ENCODE measurements at regions not wholly inside any gene's neighbourhood (a gene's known extent, or its start where the extent isn't known, plus 50 kb on each side); places are given as distances from the start of the nearest gene placed in this dataset.

GRCh38 chr12:92045852-92046251 is 99.8 kb downstream of the BTG1 start:
- no peak overlapping the region for H3K27ac ChIP-seq (ENCODE audit: low read depth, low read length, poor library complexity, severe bottlenecking)

GRCh38 chr12:92044435-92044834 is 101.2 kb downstream of the BTG1 start:
- Histone ChIP-seq H3K9me3 (ENCODE audit: low read length) (no peaks in the 10 kb centered on the region), H3K79me2 (ENCODE audit: insufficient read depth, low read depth, low read length) (no peaks in the 10 kb centered on the region), H4K20me1 (ENCODE audit: insufficient read depth, low read length) (no peaks in the 10 kb centered on the region), H2AFZ (ENCODE audit: low read length) (0 out of 2 replicates have a peak overlapping the region, but pooled peaks have one; percentile 15), H3K4me3 (ENCODE audit: low read depth, low read length, poor library complexity, severe bottlenecking) (no peak overlapping the region), H3K27ac (ENCODE audit: low read depth, low read length, poor library complexity, severe bottlenecking) (no peak overlapping the region), H3K9me2 (ENCODE audit: insufficient read depth, low read length) (no peaks in the 10 kb centered on the region), H3K4me2 (ENCODE audit: low read length) (no peak overlapping the region), H3K4me1 (ENCODE audit: insufficient read depth, low read length, poor library complexity, severe bottlenecking) (peaks cover 19% of the 10 kb centered on the region), H3K36me3 (ENCODE audit: insufficient read depth, low read length) (no peaks in the 10 kb centered on the region)
- TF ChIP-seq EZH2phosphoT487 (IDR thresholded peaks at IDR 0.05; ENCODE audit: borderline replicate concordance, low read depth, low read length): no peak
- no peak for TF ChIP-seq CTCF (conservative IDR thresholded peaks at IDR 0.05; ENCODE audit: low read length)
- ChIA-PET POLR2A (interaction anchor here (1.3 kb wide), 1 partner anchor 10 kb away, joined by 3 read pairs; no protein-coding TSS in a partner anchor), CTCF (ENCODE audit: unreplicated experiment) (no interaction called here)
- intact Hi-C loops (cut with micrococcal nuclease; ENCODE audit: unreplicated experiment): no loop called here
- no peak for DNase-seq (ENCODE audit: low spot score)
- no TSS peak for BruUV-seq (replicated peaks)

More at GRCh38 chr12:92045852-92046251, 99.8 kb downstream of the BTG1 start:
- no peaks in the 10 kb centered on the region for H3K9me3 ChIP-seq (ENCODE audit: low read length)
- no peaks in the 10 kb centered on the region for H4K20me1 ChIP-seq (ENCODE audit: insufficient read depth, low read length)
- no peak overlapping the region for H3K4me2 ChIP-seq (ENCODE audit: low read length)
- BruUV-seq (replicated peaks): no TSS peak
- no peaks in the 10 kb centered on the region for H3K79me2 ChIP-seq (ENCODE audit: insufficient read depth, low read depth, low read length)
- no peaks in the 10 kb centered on the region for H3K9me2 ChIP-seq (ENCODE audit: insufficient read depth, low read length)
- POLR2A ChIA-PET: interaction anchor here (0.9 kb wide), 1 partner anchor 385 kb away, joined by 4 read pairs; no protein-coding TSS in a partner anchor
- peaks cover 25% of the 10 kb centered on the region for H3K4me1 ChIP-seq (ENCODE audit: insufficient read depth, low read length, poor library complexity, severe bottlenecking)
- H3K4me3 ChIP-seq (ENCODE audit: low read depth, low read length, poor library complexity, severe bottlenecking): no peak overlapping the region
- intact Hi-C loops (cut with micrococcal nuclease; ENCODE audit: unreplicated experiment): no loop called here
- H2AFZ ChIP-seq (ENCODE audit: low read length): no peak overlapping the region
- no peak for TF ChIP-seq CTCF (conservative IDR thresholded peaks at IDR 0.05; ENCODE audit: low read length)
- no peak for TF ChIP-seq EZH2phosphoT487 (IDR thresholded peaks at IDR 0.05; ENCODE audit: borderline replicate concordance, low read depth, low read length)
- no peaks in the 10 kb centered on the region for H3K36me3 ChIP-seq (ENCODE audit: insufficient read depth, low read length)
- DNase-seq (ENCODE audit: low spot score): no peak
- CTCF ChIA-PET (ENCODE audit: unreplicated experiment): interaction anchor here (0.6 kb wide), 1 partner anchor 307 kb away, joined by 3 read pairs; no protein-coding TSS in a partner anchor

- H3K27ac ChIP-seq (ENCODE audit: low read depth, low read length, poor library complexity, severe bottlenecking): no peak overlapping the region
- BruUV-seq (replicated peaks): no TSS peak
- TF ChIP-seq EZH2phosphoT487 (IDR thresholded peaks at IDR 0.05; ENCODE audit: borderline replicate concordance, low read depth, low read length): no peak
- no peak for TF ChIP-seq CTCF (conservative IDR thresholded peaks at IDR 0.05; ENCODE audit: low read length)
- H2AFZ ChIP-seq (ENCODE audit: low read length): no peak overlapping the region
- H3K4me3 ChIP-seq (ENCODE audit: low read depth, low read length, poor library complexity, severe bottlenecking): no peak overlapping the region
- peaks cover 20% of the 10 kb centered on the region for H3K4me1 ChIP-seq (ENCODE audit: insufficient read depth, low read length, poor library complexity, severe bottlenecking)
- H3K4me2 ChIP-seq (ENCODE audit: low read length): no peak overlapping the region
- ChIA-PET POLR2A (interaction anchor here (0.9 to 1.6 kb wide), 6 partner anchors 11 to 361 kb away, joined by 3 to 5 read pairs (median 3); partner anchors contain the start of gene BTG1), CTCF (ENCODE audit: unreplicated experiment) (no interaction called here)
- H3K9me2 ChIP-seq (ENCODE audit: insufficient read depth, low read length): no peaks in the 10 kb centered on the region
- H3K9me3 ChIP-seq (ENCODE audit: low read length): no peaks in the 10 kb centered on the region
- no peaks in the 10 kb centered on the region for H4K20me1 ChIP-seq (ENCODE audit: insufficient read depth, low read length)
- DNase-seq (ENCODE audit: low spot score): no peak
- no peaks in the 10 kb centered on the region for H3K36me3 ChIP-seq (ENCODE audit: insufficient read depth, low read length)
- intact Hi-C loops (cut with micrococcal nuclease; ENCODE audit: unreplicated experiment): no loop called here
- H3K79me2 ChIP-seq (ENCODE audit: insufficient read depth, low read depth, low read length): no peaks in the 10 kb centered on the region
Measured at GRCh38 chr12:92042791-92043531, 102.7 kb downstream of the BTG1 start.
